ENCODE measurements at regions not wholly inside any gene's neighbourhood (a gene's known extent, or its start where the extent isn't known, plus 50 kb on each side); places are given as distances from the start of the nearest gene placed in this dataset.

GRCh38 chr14:101446387-101446969, 114.8 kb upstream of the DIO3 start:
- H3K4me3 Mint-ChIP-seq (ENCODE audit: unreplicated experiment), result no peak overlapping the region
- H3K4me1 Mint-ChIP-seq (ENCODE audit: insufficient read depth, unreplicated experiment), result peaks cover 7% of the 10 kb centered on the region
- CTCF ChIA-PET, result no interaction called here
- no peaks in the 10 kb centered on the region for H3K36me3 Mint-ChIP-seq (ENCODE audit: insufficient read depth, unreplicated experiment)
- no peaks in the 10 kb centered on the region for H3K27me3 Mint-ChIP-seq (ENCODE audit: insufficient read depth, unreplicated experiment)
- BruUV-seq (replicated peaks), result no TSS peak
- intact Hi-C loops (cut with micrococcal nuclease), result no loop called here
- no peaks in the 10 kb centered on the region for H3K9me3 Mint-ChIP-seq (ENCODE audit: unreplicated experiment)
- DNase-seq (ENCODE audit: unreplicated experiment), result no peak
- TF ChIP-seq, protein P1, sequence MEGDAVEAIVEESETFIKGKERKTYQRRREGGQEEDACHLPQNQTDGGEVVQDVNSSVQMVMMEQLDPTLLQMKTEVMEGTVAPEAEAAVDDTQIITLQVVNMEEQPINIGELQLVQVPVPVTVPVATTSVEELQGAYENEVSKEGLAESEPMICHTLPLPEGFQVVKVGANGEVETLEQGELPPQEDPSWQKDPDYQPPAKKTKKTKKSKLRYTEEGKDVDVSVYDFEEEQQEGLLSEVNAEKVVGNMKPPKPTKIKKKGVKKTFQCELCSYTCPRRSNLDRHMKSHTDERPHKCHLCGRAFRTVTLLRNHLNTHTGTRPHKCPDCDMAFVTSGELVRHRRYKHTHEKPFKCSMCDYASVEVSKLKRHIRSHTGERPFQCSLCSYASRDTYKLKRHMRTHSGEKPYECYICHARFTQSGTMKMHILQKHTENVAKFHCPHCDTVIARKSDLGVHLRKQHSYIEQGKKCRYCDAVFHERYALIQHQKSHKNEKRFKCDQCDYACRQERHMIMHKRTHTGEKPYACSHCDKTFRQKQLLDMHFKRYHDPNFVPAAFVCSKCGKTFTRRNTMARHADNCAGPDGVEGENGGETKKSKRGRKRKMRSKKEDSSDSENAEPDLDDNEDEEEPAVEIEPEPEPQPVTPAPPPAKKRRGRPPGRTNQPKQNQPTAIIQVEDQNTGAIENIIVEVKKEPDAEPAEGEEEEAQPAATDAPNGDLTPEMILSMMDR (IDR thresholded peaks at IDR 0.05; ENCODE audit: unreplicated experiment), result no peak
- H3K27ac Mint-ChIP-seq (ENCODE audit: low read depth, unreplicated experiment), result no peak overlapping the region
- POLR2A ChIA-PET, result no interaction called here

DNA sequence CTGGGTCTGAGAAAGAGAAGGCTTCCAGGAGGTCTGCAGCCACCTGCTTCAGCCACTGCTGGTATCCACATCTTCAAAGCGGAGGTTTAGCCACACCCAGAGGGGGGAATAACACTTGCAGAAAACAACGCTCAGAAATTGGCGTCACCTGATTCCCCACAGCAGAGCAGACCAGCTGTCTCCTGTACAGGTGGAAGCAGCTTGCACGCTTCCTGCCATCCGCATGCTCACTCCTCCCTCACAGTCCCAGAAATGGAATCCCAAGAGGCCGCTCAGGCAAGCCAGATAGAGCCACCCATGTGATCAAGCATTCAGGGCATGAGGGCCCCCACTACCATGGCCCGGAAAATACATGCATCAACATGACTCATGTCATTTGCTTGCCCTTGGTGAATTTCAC, 112.2 kb upstream of the DIO3 start:
- intact Hi-C loops (cut with micrococcal nuclease), result no loop called here
- Mint-ChIP-seq H3K27ac (ENCODE audit: low read depth, unreplicated experiment) (no peak overlapping the region), H3K36me3 (ENCODE audit: insufficient read depth, unreplicated experiment) (no peaks in the 10 kb centered on the region), H3K4me1 (ENCODE audit: insufficient read depth, unreplicated experiment) (peaks cover 1% of the 10 kb centered on the region), H3K9me3 (ENCODE audit: unreplicated experiment) (no peaks in the 10 kb centered on the region), H3K27me3 (ENCODE audit: insufficient read depth, unreplicated experiment) (no peaks in the 10 kb centered on the region), H3K4me3 (ENCODE audit: unreplicated experiment) (no peak overlapping the region)
- BruUV-seq (replicated peaks), result no TSS peak
- POLR2A ChIA-PET, result interaction anchor here (0.7 to 0.9 kb wide), 2 partner anchors 21 to 89 kb away, joined by 4 read pairs; no protein-coding TSS in a partner anchor
- CTCF ChIA-PET, result no interaction called here
- TF ChIP-seq, protein P1 (IDR thresholded peaks at IDR 0.05; ENCODE audit: unreplicated experiment), result no peak
- no peak for DNase-seq (ENCODE audit: unreplicated experiment)

- Mint-ChIP-seq H3K27ac (ENCODE audit: low read depth, unreplicated experiment) (no peak overlapping the region), H3K36me3 (ENCODE audit: insufficient read depth, unreplicated experiment) (no peaks in the 10 kb centered on the region), H3K27me3 (ENCODE audit: insufficient read depth, unreplicated experiment) (peaks cover 14% of the 10 kb centered on the region), H3K4me1 (ENCODE audit: insufficient read depth, unreplicated experiment) (no peaks in the 10 kb centered on the region), H3K9me3 (ENCODE audit: unreplicated experiment) (no peaks in the 10 kb centered on the region), H3K4me3 (ENCODE audit: unreplicated experiment) (no peak overlapping the region)
- POLR2A ChIA-PET, result no interaction called here
- DNase-seq (ENCODE audit: unreplicated experiment), result no peak
- CTCF ChIA-PET, result no interaction called here
- intact Hi-C loops (cut with micrococcal nuclease), result no loop called here
- BruUV-seq (replicated peaks), result no TSS peak
- TF ChIP-seq, protein P1 (IDR thresholded peaks at IDR 0.05; ENCODE audit: unreplicated experiment), result no peak
Observed at GRCh38 chr14:101451166-101451565, 110.1 kb upstream of the DIO3 start.

DNA sequence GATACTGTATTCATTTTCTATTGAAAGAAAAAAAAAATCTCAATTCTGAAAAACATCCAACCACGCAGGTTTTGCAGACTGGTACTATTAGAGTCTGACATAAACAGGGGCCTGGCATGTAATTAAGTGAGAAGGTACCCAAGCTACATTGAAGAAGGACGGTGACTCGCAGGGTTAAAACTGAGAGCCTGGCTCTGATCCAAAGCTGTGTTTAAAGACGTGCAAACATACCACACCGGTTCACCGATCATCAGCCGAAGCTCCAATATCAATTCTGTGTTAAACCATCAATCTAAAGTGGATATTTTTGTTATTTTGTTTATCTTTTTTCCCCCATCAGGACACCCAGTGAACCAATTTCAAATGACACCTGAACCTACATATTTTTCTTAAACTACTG, 108.1 kb upstream of the DIO3 start:
- ChIA-PET CTCF (interaction anchor here (0.5 kb wide), 1 partner anchor 95 kb away, joined by 4 read pairs; no protein-coding TSS in a partner anchor), POLR2A (interaction anchor here (0.6 kb wide), 1 partner anchor 1898 kb away, joined by 3 read pairs; no protein-coding TSS in a partner anchor)
- Mint-ChIP-seq H3K4me1 (ENCODE audit: insufficient read depth, unreplicated experiment) (no peaks in the 10 kb centered on the region), H3K9me3 (ENCODE audit: unreplicated experiment) (no peaks in the 10 kb centered on the region), H3K27me3 (ENCODE audit: insufficient read depth, unreplicated experiment) (peaks cover 28% of the 10 kb centered on the region), H3K27ac (ENCODE audit: low read depth, unreplicated experiment) (no peak overlapping the region), H3K4me3 (ENCODE audit: unreplicated experiment) (no peak overlapping the region), H3K36me3 (ENCODE audit: insufficient read depth, unreplicated experiment) (no peaks in the 10 kb centered on the region)
- intact Hi-C loops (cut with micrococcal nuclease), result no loop called here
- TF ChIP-seq, protein P1 (IDR thresholded peaks at IDR 0.05; ENCODE audit: unreplicated experiment), result no peak
- BruUV-seq (replicated peaks), result no TSS peak
- DNase-seq (ENCODE audit: unreplicated experiment), result no peak
